RWPE1 (cell line): ENCODE measurements at regions not wholly inside any gene's neighbourhood (a gene's known extent, or its start where the extent isn't known, plus 50 kb on each side); places are given as distances from the start of the nearest gene placed in this dataset.

Experiments
- CTCF ChIA-PET: fragments of 350-600 bp; sonication (Branson Sonifier 250); formaldehyde crosslinking; extraction: SDS; loops from one replicate; lab custom pipeline; 2021; lab: Yijun Ruan, JAX
- POLR2A ChIA-PET: fragments of 400-600 bp; formaldehyde crosslinking; extraction: SDS; loops from one replicate; lab custom pipeline; 2020; ENCODE audit warnings: antibody characterized with exemption; ENCODE audit not compliant: low non-redundant PET; lab: Yijun Ruan, JAX
- DNase-seq: peaks from one replicate; pipeline ENCODE4 v3.0.0; 2012; ENCODE audit warnings: low spot score
- H3K27ac ChIP-seq: fragments of 450-650 bp; 2 replicates; pipeline ENCODE4 v1.5.1; 2017
- TF ChIP-seq, protein P1 (sequence below): fragments of 450-650 bp; conservative IDR thresholded peaks from 2 replicates; pipeline ENCODE4 v1.5.1; 2017; ENCODE audit warnings: low read depth, mild to moderate bottlenecking

DNA sequence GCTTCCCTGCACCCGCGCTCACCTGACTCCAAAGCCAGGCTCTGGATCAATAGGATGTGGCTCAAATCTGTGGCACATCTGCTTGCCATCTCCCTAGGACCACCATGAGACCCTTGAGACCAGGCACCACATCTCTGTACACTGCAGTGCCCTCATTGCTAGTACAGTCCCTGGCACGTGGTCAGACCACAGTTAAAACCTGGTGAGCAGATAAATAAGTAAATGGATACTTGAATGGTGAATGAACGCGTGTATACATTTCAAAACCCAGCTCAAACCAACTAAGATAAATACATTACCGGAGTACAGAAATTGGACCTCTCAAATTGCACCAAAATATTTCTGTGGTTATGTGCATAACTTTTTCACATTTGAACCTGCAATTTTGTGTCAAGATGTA lies 221.2 kb upstream of the IRX4 start:
- DNase-seq = no peak
- TF ChIP-seq, protein P1, sequence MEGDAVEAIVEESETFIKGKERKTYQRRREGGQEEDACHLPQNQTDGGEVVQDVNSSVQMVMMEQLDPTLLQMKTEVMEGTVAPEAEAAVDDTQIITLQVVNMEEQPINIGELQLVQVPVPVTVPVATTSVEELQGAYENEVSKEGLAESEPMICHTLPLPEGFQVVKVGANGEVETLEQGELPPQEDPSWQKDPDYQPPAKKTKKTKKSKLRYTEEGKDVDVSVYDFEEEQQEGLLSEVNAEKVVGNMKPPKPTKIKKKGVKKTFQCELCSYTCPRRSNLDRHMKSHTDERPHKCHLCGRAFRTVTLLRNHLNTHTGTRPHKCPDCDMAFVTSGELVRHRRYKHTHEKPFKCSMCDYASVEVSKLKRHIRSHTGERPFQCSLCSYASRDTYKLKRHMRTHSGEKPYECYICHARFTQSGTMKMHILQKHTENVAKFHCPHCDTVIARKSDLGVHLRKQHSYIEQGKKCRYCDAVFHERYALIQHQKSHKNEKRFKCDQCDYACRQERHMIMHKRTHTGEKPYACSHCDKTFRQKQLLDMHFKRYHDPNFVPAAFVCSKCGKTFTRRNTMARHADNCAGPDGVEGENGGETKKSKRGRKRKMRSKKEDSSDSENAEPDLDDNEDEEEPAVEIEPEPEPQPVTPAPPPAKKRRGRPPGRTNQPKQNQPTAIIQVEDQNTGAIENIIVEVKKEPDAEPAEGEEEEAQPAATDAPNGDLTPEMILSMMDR = no peak
- H3K27ac ChIP-seq = no peak overlapping the region
- POLR2A ChIA-PET = no interaction called here
- CTCF ChIA-PET = interaction anchor here (1.2 kb wide), 1 partner anchor 251 kb away, joined by 4 read pairs; no protein-coding TSS in a partner anchor

DNA sequence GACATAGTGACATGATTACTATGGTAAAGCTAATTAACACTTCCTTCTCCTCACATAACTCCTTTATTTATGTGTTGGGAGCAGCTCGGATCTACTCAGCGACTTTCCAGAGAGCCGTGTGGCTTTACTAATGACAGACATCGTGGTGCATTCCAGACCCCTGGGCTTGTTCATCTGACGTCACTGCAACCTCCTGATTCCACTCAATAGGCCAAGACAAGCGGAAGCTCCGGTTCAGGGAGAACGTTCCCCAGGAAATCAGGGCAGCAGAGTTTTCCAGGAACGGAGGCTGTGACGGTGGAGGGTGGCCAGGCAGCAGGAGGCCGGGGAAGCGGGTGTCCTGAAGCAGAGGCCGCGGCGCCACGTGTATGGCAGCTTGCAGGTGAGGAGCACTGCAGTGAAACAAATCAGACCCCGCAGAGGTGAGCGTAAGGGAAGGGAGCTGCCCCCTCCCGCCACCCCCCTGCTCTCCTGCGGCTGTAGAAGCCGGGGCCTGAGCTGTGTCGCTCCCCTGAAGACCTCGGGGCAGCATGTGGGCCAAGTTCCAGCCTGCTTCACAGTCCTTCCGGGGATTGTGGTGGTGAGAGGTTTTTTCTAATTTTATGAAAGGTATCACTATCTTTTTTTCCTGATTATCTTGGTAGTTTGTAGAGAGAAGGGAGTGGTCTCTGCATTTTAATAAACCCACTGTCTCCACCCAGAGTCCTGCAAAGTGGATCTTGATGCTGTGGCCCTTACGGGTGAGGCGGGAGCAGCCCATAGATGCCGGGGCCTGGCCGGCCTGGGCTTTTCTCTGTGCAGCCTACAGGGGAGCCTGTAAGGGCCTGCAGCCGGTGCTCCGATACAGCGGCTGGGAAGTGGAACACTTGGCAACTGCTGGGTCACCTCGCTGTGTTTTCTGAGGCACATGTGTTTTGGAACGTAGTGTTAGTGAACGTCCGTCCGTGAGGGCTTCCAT lies 220.4 kb upstream of the IRX4 start:
- ChIA-PET CTCF (no interaction called here), POLR2A (no interaction called here)
- DNase-seq = no peak
- TF ChIP-seq, protein P1 = no peak
- H3K27ac ChIP-seq = no peak overlapping the region

DNA sequence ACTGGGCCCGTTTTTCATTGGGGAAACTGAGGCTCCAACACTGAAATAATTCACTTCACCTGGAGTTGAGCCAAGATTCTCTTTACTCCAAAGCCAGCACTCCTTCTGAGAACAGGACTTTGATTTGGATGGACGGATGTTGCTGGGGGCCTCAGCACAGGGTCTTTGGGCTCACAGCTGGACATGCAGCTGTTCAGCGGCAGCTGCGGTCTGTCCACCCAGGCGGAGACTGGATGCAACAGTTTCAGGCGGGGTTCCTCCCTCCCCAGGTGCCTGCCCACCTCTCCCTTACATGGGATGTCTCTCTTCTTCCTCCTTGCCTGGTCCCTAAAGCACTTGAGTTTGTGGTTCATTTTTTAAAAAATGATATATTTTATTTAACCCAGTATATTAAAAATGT lies 219.0 kb upstream of the IRX4 start:
- TF ChIP-seq, protein P1 = no peak
- H3K27ac ChIP-seq = no peak overlapping the region
- CTCF ChIA-PET = interaction anchor here (0.6 kb wide), 1 partner anchor 218 kb away, joined by 5 read pairs; no protein-coding TSS in a partner anchor
- POLR2A ChIA-PET = no interaction called here
- DNase-seq = no peak

- ChIA-PET CTCF (no interaction called here), POLR2A (no interaction called here)
Observed at GRCh38 chr5:2096887-2097505, 214.3 kb upstream of the IRX4 start.

DNA sequence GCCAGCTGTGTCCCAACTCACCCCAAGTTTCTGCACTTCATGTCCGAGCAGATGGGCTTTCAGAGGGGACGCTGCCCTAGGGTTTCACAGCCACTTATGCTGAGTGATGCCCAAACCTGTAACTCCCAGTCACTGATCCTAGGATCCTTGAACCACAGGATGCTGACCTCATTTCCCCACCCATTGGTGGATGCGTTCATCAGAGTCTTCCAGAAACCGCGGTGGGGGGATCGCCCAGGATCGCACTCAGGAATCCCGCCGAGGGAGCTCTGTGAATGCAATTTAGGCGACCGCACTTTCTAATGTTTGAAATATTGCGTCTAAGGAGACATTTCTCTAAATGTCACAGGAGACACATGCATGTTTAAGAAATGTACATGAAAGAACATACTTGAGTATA lies 212.3 kb upstream of the IRX4 start:
- no peak for DNase-seq
- TF ChIP-seq, protein P1 = no peak
- ChIA-PET POLR2A (no interaction called here), CTCF (no interaction called here)
- peak overlapping the region; percentile 90 for H3K27ac ChIP-seq

More at GRCh38 chr5:2096887-2097505, 214.3 kb upstream of the IRX4 start:
- no peak overlapping the region for H3K27ac ChIP-seq
- no peak for DNase-seq
- TF ChIP-seq, protein P1 = no peak

DNA sequence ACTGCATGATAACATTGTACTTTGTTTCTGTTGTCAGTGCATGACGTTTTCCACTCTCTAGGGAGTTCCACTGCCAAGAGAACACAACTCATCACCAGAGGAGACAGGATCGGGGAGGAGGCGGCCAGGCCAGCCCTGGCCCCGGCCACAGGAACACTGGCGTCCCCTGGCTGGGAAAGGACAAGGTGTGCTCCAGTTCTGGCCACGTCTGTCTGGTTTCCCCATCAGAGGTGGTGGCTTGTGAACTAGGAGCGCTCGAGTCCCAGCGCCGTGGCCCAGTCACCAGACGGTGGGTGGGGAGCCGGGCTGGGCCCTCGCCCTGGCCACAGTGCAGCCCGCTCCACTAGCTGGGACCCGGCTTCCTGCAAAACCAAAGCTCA lies 211.9 kb upstream of the IRX4 start:
- DNase-seq = no peak
- ChIA-PET CTCF (no interaction called here), POLR2A (no interaction called here)
- TF ChIP-seq, protein P1 = no peak
- peak overlapping the region; percentile 90 for H3K27ac ChIP-seq
